Muscle layer of colon (tissue), 2 donors: ENCODE measurements at regions not wholly inside any gene's neighbourhood (a gene's known extent, or its start where the extent isn't known, plus 50 kb on each side); places are given as distances from the start of the nearest gene placed in this dataset.
"Not testable (repeated sequence)": the region's sequence is repeated elsewhere in the genome, so short reads cannot be mapped to it uniquely, and the experiment has no call there.

ENCODE experiments used
- H3K27ac ChIP-seq: one replicate; pipeline ENCODE4 v1.7.0; 2013; ENCODE audit warnings: low read depth, mild to moderate bottlenecking, low read length, moderate library complexity
- H3K27me3 ChIP-seq, 2 donors: one replicate each; pipeline ENCODE4 v1.7.0; 2013; ENCODE audit warnings: low read length in 2 of 2, mild to moderate bottlenecking in 2 of 2; ENCODE audit not compliant: insufficient read depth in 2 of 2, control insufficient read depth in 1 of 2
- H3K36me3 ChIP-seq: one replicate; pipeline ENCODE4 v1.7.0; 2013; ENCODE audit warnings: mild to moderate bottlenecking, low read length; ENCODE audit not compliant: insufficient read depth
- H3K4me1 ChIP-seq: one replicate; pipeline ENCODE4 v1.7.0; 2013; ENCODE audit warnings: mild to moderate bottlenecking, low read length; ENCODE audit not compliant: insufficient read depth
- H3K4me3 ChIP-seq, 2 donors: one replicate each; pipeline ENCODE4 v1.7.0; 2013; ENCODE audit warnings: low read length in 2 of 2, low read depth in 1 of 2, mild to moderate bottlenecking in 1 of 2, moderate library complexity in 1 of 2
- H3K9ac ChIP-seq: one replicate; pipeline ENCODE4 v1.7.0; 2013; ENCODE audit warnings: low read length
- H3K9me3 ChIP-seq: one replicate; pipeline ENCODE4 v1.7.0; 2013; ENCODE audit warnings: mild to moderate bottlenecking, low read length
- donor health status: abdominal sarcoma.
- donor health status: Adenocarcinoma of cecum.

GRCh38 chr15:53209396-53210042 is 419.4 kb upstream of the ONECUT1 start:
- Histone ChIP-seq H3K9ac (no peak overlapping the region), H3K9me3 (no peaks in the 10 kb centered on the region), H3K27me3 (no peaks in the 10 kb centered on the region), H3K4me1 (no peaks in the 10 kb centered on the region), H3K4me3 (no peak overlapping the region), H3K36me3 (no peaks in the 10 kb centered on the region), H3K27ac (no peak overlapping the region)

GRCh38 chr15:53208751-53209150 is 418.6 kb upstream of the ONECUT1 start:
- no peak overlapping the region for H3K4me3 ChIP-seq
- no peak overlapping the region for H3K27ac ChIP-seq
- H3K4me1 ChIP-seq: no peaks in the 10 kb centered on the region
- no peaks in the 10 kb centered on the region for H3K9me3 ChIP-seq
- H3K36me3 ChIP-seq: no peaks in the 10 kb centered on the region
- H3K9ac ChIP-seq: no peak overlapping the region
- H3K27me3 ChIP-seq: no peaks in the 10 kb centered on the region

DNA sequence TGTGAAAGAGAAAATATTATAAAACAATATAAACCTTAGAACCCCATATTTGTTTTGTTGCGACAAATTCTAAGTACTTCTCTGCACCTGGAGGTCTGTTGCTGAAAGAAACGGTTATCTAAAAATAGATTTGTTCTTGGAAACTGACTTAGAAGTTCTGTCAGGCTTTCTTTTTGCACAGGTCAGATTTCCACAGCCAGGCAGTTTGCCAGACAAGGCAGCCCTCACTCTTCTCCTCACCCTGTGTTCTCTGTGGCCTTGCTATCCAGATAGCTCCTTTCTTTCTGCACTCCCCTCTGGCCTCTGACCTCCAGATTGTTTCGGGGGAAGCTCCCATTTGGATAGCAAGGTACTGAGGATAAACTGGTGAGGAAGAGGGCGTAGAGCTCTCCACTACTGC is 413.3 kb upstream of the ONECUT1 start:
- Histone ChIP-seq H3K4me3 (no peak overlapping the region), H3K27ac (no peak overlapping the region), H3K4me1 (no peaks in the 10 kb centered on the region), H3K27me3 (no peaks in the 10 kb centered on the region), H3K9ac (no peak overlapping the region), H3K9me3 (no peaks in the 10 kb centered on the region), H3K36me3 (no peaks in the 10 kb centered on the region)

- Histone ChIP-seq H3K27me3 (no peaks in the 10 kb centered on the region), H3K9ac (no peak overlapping the region), H3K9me3 (no peaks in the 10 kb centered on the region), H3K4me1 (no peaks in the 10 kb centered on the region), H3K27ac (no peak overlapping the region), H3K36me3 (no peaks in the 10 kb centered on the region), H3K4me3 (no peak overlapping the region)
Measured at GRCh38 chr15:53202876-53203275, 412.7 kb upstream of the ONECUT1 start.

DNA sequence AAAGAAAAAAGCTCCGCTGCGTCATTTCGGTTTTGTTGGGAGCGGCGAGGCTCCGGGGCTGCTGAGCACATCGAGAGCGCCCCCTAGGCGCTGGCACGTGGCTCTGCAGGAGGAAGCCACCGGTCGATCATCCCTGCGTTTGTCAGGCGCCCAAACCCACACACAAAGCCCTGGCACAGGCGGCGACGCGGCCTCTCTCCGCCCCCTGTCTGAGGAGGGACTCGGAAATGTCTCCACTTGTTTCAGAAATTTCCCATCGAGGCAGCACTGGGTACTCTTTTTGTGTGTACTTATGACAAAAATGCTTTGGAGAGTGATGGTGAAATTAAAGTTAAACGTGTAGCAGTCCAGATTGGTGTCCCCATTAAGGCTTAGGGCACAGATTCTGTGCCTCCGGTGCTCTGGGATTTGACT is 407.3 kb upstream of the ONECUT1 start:
- Histone ChIP-seq H3K27ac (no peak overlapping the region), H3K4me1 (no peaks in the 10 kb centered on the region), H3K36me3 (no peaks in the 10 kb centered on the region), H3K4me3 (no peak overlapping the region), H3K27me3 (peaks cover 0 to 10% of the 10 kb centered on the region in 2 donors), H3K9me3 (no peaks in the 10 kb centered on the region), H3K9ac (no peak overlapping the region)

GRCh38 chr15:53196788-53197187 is 406.7 kb upstream of the ONECUT1 start:
- no peaks in the 10 kb centered on the region for H3K9me3 ChIP-seq
- H3K9ac ChIP-seq: no peak overlapping the region
- no peak overlapping the region for H3K27ac ChIP-seq
- H3K4me3 ChIP-seq: peak overlapping the region in 1 of 2 donors; percentile 16
- peaks cover 0 to 10% of the 10 kb centered on the region in 2 donors for H3K27me3 ChIP-seq
- no peaks in the 10 kb centered on the region for H3K4me1 ChIP-seq
- H3K36me3 ChIP-seq: no peaks in the 10 kb centered on the region

DNA sequence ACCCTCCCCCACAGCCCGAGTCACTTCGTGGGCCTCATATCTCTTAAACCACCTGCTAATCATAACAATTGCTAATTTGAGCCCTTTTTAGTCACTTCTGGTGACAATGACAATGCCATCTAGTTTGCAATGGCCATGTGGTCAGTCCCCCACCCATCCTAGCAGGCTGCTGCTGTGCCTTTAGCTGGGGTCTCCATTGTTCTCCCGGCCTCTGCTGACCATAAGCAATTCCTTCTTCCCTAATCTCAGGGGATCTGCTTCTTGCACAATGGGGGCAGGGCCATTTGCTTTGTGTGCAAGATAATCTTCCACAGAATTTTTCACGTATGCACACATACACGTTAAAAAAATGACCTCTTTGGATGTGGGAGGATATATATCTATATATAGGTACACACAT is 406.1 kb upstream of the ONECUT1 start:
- no peak overlapping the region for H3K27ac ChIP-seq
- no peaks in the 10 kb centered on the region for H3K4me1 ChIP-seq
- no peak overlapping the region for H3K9ac ChIP-seq
- peaks cover 0 to 10% of the 10 kb centered on the region in 2 donors for H3K27me3 ChIP-seq
- no peak overlapping the region for H3K4me3 ChIP-seq
- H3K9me3 ChIP-seq: no peaks in the 10 kb centered on the region
- H3K36me3 ChIP-seq: no peaks in the 10 kb centered on the region

DNA sequence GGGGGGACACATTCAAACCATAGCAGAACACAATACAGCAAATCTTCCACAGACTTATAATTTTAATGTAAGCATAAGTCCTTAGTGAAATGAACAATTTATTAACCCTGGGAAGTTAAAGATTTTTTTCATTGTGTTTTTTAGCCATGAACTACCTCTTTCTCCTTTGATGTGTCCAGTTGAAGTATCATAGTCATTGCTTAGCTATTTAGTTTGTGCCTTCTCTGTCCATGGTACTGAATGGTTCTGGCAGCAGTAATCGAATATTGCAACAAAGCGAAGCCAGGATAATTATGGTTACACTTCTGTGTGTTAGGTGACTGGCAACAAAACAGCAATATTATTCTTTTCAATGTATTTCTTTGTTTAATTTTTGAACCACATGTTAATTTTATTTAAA is 403.0 kb upstream of the ONECUT1 start:
- Histone ChIP-seq H3K27me3 (peaks cover 0 to 10% of the 10 kb centered on the region in 2 donors), H3K4me1 (no peaks in the 10 kb centered on the region), H3K4me3 (no peak overlapping the region), H3K27ac (no peak overlapping the region), H3K36me3 (no peaks in the 10 kb centered on the region), H3K9me3 (no peaks in the 10 kb centered on the region), H3K9ac (no peak overlapping the region)

DNA sequence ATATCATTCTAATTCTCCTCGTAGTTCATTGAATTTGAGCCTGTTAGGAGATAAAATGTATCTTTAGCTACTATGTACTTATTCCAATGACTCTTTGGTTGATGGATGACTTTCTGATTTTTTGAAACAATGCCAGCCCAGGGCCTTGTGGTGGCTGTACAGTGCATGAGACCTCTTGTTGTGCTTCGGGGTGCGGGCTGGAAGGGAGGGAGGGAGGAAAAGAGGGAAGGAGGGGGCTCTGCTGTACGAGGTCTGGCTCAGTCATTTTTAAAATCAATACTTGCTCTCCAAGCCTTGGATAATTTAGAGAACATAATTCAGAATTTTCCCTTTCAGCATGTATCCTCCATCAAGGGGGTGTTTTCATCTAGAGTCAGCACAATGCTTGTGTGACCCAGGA is 399.7 kb upstream of the ONECUT1 start:
- no peaks in the 10 kb centered on the region for H3K36me3 ChIP-seq
- no peaks in the 10 kb centered on the region for H3K4me1 ChIP-seq
- H3K9ac ChIP-seq: no peak overlapping the region
- no peaks in the 10 kb centered on the region for H3K9me3 ChIP-seq
- no peaks in the 10 kb centered on the region for H3K27me3 ChIP-seq
- H3K4me3 ChIP-seq: no peak overlapping the region
- no peak overlapping the region for H3K27ac ChIP-seq

GRCh38 chr15:53183449-53183848 is 393.3 kb upstream of the ONECUT1 start:
- not testable (repeated sequence) for H3K4me1 ChIP-seq, H3K36me3 ChIP-seq, H3K4me3 ChIP-seq, H3K9ac ChIP-seq, H3K27me3 ChIP-seq, H3K27ac ChIP-seq, H3K9me3 ChIP-seq

DNA sequence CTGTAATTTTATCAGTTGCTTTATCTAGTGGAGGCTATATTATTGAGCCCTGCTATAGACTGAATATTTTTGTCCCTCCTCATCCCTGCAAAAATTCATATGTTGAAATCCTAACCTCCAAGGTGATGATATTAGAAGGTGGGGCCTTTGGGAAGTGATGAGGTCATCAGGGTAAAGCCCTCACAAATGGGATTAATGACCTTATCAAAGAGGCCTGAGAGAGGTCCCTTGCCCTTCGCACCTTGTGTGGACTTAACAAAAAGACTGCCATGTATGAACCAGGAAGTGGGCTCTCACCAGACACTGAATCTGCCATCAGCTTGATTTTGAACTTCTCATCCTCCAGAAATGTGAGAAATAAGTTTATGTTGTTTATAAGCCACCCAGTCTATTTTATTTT is 381.4 kb upstream of the ONECUT1 start:
- Histone ChIP-seq H3K36me3 (no peaks in the 10 kb centered on the region), H3K27me3 (no peaks in the 10 kb centered on the region), H3K4me1 (no peaks in the 10 kb centered on the region), H3K9me3 (no peaks in the 10 kb centered on the region), H3K4me3 (no peak overlapping the region), H3K27ac (no peak overlapping the region), H3K9ac (no peak overlapping the region)

DNA sequence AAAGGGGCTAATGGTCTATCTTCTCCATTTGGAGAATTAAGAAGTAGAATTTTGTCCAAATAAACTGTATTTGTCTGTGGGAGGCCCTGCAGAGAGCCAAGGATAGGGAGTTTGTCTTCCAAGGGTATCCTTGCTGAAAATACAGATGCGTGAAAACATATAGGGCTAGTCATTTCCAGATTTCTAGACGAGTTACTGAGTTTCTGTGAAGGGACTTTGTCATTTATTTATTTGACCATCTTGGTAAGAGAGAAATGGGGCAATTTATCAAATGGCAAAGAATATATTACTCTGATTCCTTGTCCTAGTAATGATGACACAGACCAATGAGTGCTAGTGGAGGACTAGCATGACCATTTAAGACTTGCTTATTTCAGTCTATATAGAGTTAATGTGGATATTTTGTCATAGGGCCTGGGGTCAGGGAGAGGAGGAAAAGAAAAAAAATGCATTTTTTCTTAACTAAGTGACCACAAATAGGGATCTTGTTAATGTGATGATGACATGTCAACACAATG is 376.6 kb upstream of the ONECUT1 start:
- H3K36me3 ChIP-seq: no peaks in the 10 kb centered on the region
- no peak overlapping the region for H3K4me3 ChIP-seq
- H3K9ac ChIP-seq: no peak overlapping the region
- H3K27ac ChIP-seq: no peak overlapping the region
- no peaks in the 10 kb centered on the region for H3K27me3 ChIP-seq
- H3K4me1 ChIP-seq: no peaks in the 10 kb centered on the region
- H3K9me3 ChIP-seq: no peaks in the 10 kb centered on the region
